Stimulated activated CD8-positive, alpha-beta memory T cell treated with anti-CD3 and anti-CD28 coated beads, Interleukin-7, amount 100 ng/mL, for 1 hour (primary cell): ENCODE measurements at regions not wholly inside any gene's neighbourhood (a gene's known extent, or its start where the extent isn't known, plus 50 kb on each side); places are given as distances from the start of the nearest gene placed in this dataset.
"Not testable (repeated sequence)": the region's sequence is repeated elsewhere in the genome, so short reads cannot be mapped to it uniquely, and the experiment has no call there.

Experiments
- DNase-seq, 2 donors: peaks; one replicate each; pipeline ENCODE4 v3.0.0-alpha.2; 2020; ENCODE audit warnings: low read depth in 2 of 2

GRCh38 chr10:29794776-29795611 lies 160.2 kb upstream of the SVIL start:
- DNase-seq: no peak

DNA sequence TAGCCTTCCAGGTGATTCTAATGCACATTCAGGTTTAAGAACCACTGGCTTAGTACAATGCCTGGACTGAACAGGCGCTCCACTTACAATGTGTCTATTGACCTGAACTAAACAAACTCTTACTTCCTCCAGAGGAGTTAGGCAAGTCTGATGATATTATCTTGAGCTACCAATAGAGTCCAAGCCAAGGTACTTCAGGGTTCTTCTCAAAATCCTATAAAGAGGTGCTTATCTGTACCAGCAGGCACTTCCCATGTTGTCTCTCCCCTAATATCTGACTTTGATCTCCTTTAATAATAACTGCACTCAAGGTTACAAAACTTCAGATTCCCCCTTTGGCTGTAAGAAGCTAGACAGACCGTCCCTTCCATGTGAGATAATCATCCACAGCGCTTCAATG lies 157.0 kb upstream of the SVIL start:
- no peak for DNase-seq

DNA sequence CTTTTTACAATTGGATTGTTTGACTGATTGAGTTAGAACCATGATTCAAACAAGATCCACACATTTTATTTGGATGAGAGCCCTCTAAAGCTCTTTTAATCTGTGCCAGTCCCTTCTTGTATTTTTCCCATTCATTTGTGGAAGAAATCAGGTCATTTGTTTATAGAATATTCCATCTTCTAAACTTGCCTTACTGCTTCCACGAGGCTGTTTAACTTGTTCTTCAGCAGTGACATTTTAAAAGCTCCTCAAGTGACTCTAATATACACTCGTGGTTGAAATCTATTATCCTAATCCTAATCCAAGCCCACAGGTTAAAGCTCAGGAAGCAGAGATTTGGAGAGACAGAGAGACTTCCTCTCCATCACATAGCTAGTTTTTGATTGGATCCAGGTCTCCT lies 155.4 kb upstream of the SVIL start:
- DNase-seq: no peak

DNA sequence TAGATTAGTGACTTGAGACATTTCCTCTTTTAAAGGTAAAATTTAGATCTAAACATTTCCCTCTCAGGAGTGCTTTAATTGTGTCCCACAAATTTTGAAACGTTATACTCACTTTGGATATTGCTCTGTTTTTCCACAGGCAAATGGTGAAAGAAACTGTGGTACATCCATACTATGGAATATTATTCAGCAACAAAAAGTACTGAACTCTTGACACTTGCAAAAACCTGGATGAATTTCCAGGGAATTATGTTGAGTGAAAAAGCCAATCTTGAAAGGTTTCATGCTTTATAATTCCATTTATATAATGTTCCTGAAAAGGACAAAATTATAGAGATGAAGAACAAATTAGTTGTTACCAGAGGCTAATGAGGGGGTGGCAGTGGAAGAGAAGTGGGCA lies 153.3 kb upstream of the SVIL start:
- DNase-seq: no peak

DNA sequence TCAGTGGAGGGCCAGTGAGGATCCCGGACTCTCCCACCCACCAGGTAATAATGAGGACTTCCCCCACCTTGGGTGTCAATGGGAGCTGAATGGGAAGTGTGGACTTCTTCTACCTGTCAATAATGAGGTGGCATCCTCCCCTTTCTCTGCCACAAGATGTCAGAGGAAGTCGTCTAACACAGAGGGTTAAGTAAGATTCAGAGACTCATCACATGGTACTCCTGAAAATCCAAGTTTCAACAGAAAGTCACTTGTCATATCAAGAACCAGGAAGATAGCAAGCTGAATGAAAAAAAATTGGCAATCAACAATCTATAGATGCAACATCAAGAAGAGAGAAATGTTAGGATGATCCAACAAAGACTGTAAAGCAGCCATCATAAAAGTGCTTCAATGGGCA lies 150.9 kb upstream of the SVIL start:
- no peak for DNase-seq

GRCh38 chr10:29784175-29784773 lies 149.5 kb upstream of the SVIL start:
- no peak for DNase-seq

- no peak for DNase-seq
Observed at GRCh38 chr10:29783201-29783947, 148.6 kb upstream of the SVIL start.

DNA sequence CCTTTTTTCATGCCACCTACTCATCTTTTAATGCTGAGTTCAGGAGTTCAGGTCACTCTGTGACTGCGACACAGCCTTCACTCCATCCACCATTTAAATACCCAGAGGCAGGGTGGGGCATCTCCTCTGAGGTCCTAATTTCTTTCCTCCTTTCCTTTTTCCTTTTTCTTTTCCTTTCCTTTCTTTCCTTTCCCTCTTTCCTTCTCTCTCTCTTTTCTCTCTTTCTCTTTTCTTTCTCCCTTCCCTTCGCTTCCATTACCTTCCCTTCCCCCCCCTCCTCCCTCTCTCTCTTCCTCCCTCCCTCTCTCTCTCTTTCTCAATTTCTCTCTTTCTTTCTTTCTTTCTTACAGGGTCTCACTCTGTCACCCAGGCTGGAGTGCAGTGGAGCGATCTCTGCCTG lies 145.9 kb upstream of the SVIL start:
- DNase-seq: no peak

DNA sequence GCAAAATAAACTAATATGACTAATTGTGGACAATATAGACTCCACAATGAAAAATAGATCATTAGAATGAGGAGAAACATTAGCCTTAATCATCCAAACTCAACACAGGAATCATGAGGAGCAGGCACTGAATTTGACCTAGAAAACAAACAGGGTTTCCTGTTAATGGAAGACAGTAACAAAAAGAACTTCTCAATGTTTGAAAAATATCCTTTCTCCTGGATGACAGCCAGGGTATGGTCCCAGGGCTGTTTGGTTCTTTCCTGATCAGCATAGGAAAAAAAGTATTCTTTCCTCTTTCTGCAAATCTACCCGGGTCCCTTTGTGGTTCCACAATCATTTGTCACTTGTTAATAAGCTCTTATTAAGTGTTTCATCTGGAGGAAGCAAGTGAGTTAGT lies 145.3 kb upstream of the SVIL start:
- DNase-seq: no peak

GRCh38 chr10:29776246-29776645 lies 141.5 kb upstream of the SVIL start:
- DNase-seq: no peak

GRCh38 chr10:29774475-29774874 lies 139.7 kb upstream of the SVIL start:
- no peak for DNase-seq

- DNase-seq: no peak
Observed at GRCh38 chr10:29773675-29774091, 138.9 kb upstream of the SVIL start.

GRCh38 chr10:29772403-29772802 lies 137.6 kb upstream of the SVIL start:
- DNase-seq: no peak

DNA sequence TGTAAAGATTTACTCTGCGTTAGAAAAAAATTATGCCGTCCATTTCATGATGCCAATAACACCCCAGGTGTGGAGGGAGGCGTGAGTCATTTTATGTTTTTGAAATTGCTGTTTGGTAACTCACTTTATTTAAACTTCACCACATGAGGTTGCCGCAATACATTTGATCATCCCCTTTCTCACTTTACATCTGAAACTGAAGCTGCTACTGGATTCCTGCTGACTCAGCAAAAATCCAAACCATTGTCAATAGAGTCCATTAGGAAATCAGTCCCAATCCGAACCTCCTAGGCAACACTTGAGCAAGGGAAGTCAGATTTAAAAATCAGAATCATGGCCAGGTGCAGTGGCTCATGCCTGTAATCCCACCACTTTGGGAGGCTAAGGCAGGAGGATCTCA lies 136.6 kb upstream of the SVIL start:
- DNase-seq: no peak

GRCh38 chr10:29769277-29769676 lies 134.5 kb upstream of the SVIL start:
- not testable (repeated sequence) for DNase-seq

- DNase-seq: no peak
Observed at GRCh38 chr10:29767968-29768367, 133.2 kb upstream of the SVIL start.

GRCh38 chr10:29766753-29767152 lies 132.0 kb upstream of the SVIL start:
- no peak for DNase-seq

- no peak for DNase-seq
Observed at GRCh38 chr10:29765330-29765729, 130.6 kb upstream of the SVIL start.

- no peak for DNase-seq
Observed at GRCh38 chr10:29763396-29763795, 128.6 kb upstream of the SVIL start.

GRCh38 chr10:29761916-29762315 lies 127.1 kb upstream of the SVIL start:
- no peak for DNase-seq

DNA sequence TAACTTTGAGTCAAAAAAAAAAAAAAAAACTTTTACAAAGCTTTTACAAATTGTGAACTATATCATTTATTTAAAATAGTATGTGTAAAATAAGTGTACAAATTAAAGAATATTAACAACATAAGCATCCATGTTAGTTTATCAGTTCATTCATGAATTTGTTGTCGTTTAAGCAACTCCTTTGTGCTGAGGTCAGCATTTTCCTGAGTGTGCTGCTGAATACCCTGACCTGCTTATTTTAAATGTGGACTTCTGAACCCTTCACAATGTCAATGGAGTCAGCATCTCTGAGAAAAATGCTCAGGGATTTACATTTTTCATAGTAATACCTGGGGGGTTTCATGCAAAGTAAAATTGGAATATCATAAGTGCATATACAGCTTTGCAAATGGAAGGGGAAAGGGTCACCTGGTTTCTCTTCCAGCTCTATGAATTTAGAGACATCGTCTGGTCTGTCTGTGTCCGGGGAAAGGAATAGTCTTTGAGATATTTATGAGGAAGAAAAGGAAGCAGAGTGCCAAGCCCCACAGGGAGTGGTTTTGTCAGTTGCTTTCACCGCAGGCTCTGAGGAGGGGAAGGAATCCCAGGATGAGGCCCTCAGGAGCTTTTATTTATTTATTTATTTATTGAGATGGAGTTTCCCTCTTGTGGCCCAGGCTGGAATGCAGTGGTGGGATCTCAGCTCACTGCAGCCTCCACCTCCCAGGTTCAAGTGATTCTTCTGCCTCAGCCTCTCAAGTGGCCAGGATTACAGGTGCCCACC lies 125.5 kb upstream of the SVIL start:
- no peak for DNase-seq
